Liver (tissue), 6 donors: ENCODE measurements at regions not wholly inside any gene's neighbourhood (a gene's known extent, or its start where the extent isn't known, plus 50 kb on each side); places are given as distances from the start of the nearest gene placed in this dataset.

ENCODE experiments used
- DNase-seq: peaks from one replicate; pipeline ENCODE4 v3.0.0-alpha.2; 2017; ENCODE audit warnings: low spot score
- H3K27ac ChIP-seq, 2 donors: one replicate each; pipeline ENCODE4 v1.7.0; 2013; ENCODE audit warnings: inconsistent platforms in 2 of 2, low read length in 2 of 2, control low read depth in 1 of 2, low read depth in 1 of 2, mild to moderate bottlenecking in 1 of 2
- H3K27me3 ChIP-seq, 4 donors: one replicate each; pipeline versions ENCODE4 v1.6.1 to v1.7.0; 2013; ENCODE audit warnings: low read length in 3 of 4, inconsistent platforms in 1 of 4, mild to moderate bottlenecking in 1 of 4, moderate library complexity in 1 of 4; ENCODE audit not compliant: control insufficient read depth in 4 of 4, insufficient read depth in 4 of 4
- H3K36me3 ChIP-seq, 4 donors: one replicate each; pipeline versions ENCODE4 v1.6.1 to v1.7.0; 2013; ENCODE audit warnings: low read length in 3 of 4, mild to moderate bottlenecking in 3 of 4, low read depth in 1 of 4, moderate library complexity in 1 of 4; ENCODE audit not compliant: control insufficient read depth in 4 of 4, insufficient read depth in 3 of 4
- H3K4me1 ChIP-seq, 4 donors: one replicate each; pipeline versions ENCODE4 v1.6.1 to v1.7.0; 2013; ENCODE audit warnings: low read length in 3 of 4, mild to moderate bottlenecking in 3 of 4, moderate library complexity in 1 of 4; ENCODE audit not compliant: control insufficient read depth in 4 of 4, insufficient read depth in 4 of 4
- H3K4me3 ChIP-seq, 3 donors: one replicate each; pipeline versions ENCODE4 v1.6.1 to v1.7.0; 2013; ENCODE audit warnings: low read length in 3 of 3, control low read depth in 1 of 3, low read depth in 1 of 3, mild to moderate bottlenecking in 1 of 3
- H3K9ac ChIP-seq, 2 donors: one replicate each; pipeline ENCODE4 v1.7.0; 2013; ENCODE audit warnings: low read length in 2 of 2, mild to moderate bottlenecking in 2 of 2, moderate library complexity in 2 of 2, control low read depth in 1 of 2, low read depth in 1 of 2
- H3K9me3 ChIP-seq, 4 donors: one replicate each; pipeline versions ENCODE4 v1.6.1 to v1.7.0; 2013; ENCODE audit warnings: low read length in 3 of 4; ENCODE audit not compliant: control insufficient read depth in 4 of 4
- EGR1 ChIP-seq, 2 donors: IDR thresholded peaks; 2 replicates each; pipeline ENCODE4 v1.6.1; 2016 to 2018; ENCODE audit warnings: antibody characterized with exemption in 2 of 2, low read depth in 2 of 2
- FOXA1 ChIP-seq: IDR thresholded peaks from 2 replicates; pipeline ENCODE4 v1.6.1; 2016; ENCODE audit warnings: antibody characterized with exemption
- FOXA2 ChIP-seq: IDR thresholded peaks from 2 replicates; pipeline ENCODE4 v1.6.1; 2016; ENCODE audit warnings: antibody characterized with exemption
- GABPA ChIP-seq, 2 donors: IDR thresholded peaks in 1 of 2; conservative IDR thresholded peaks in 1 of 2; 2 replicates each; pipeline ENCODE4 v1.6.1; 2016; ENCODE audit warnings: antibody characterized with exemption in 2 of 2, mild to moderate bottlenecking in 1 of 2, moderate library complexity in 1 of 2
- HNF4A ChIP-seq, 2 donors: conservative IDR thresholded peaks; 2 replicates each; pipeline ENCODE4 v1.6.1; 2016; ENCODE audit warnings: antibody characterized with exemption in 2 of 2, mild to moderate bottlenecking in 2 of 2
- HNF4G ChIP-seq: IDR thresholded peaks from 2 replicates; pipeline ENCODE4 v1.6.1; 2016; ENCODE audit warnings: antibody characterized with exemption
- JUND ChIP-seq, 2 donors: IDR thresholded peaks; 2 replicates each; pipeline ENCODE4 v1.6.1; 2016; ENCODE audit warnings: antibody characterized with exemption in 2 of 2
- NR2F2 ChIP-seq: IDR thresholded peaks from 2 replicates; pipeline ENCODE4 v1.6.1; 2016; ENCODE audit warnings: antibody characterized with exemption
- RAD21 ChIP-seq, 2 donors: IDR thresholded peaks; 2 replicates each; pipeline ENCODE4 v1.6.1; 2016; ENCODE audit warnings: antibody characterized with exemption in 2 of 2, mild to moderate bottlenecking in 2 of 2
- RXRA ChIP-seq, 2 donors: IDR thresholded peaks; 2 replicates each; pipeline ENCODE4 v1.6.1; 2017 to 2018; ENCODE audit warnings: antibody characterized with exemption in 2 of 2, mild to moderate bottlenecking in 1 of 2
- SP1 ChIP-seq: IDR thresholded peaks from 2 replicates; pipeline ENCODE4 v1.6.1; 2018; ENCODE audit warnings: antibody characterized with exemption, mild to moderate bottlenecking
- TAF1 ChIP-seq: conservative IDR thresholded peaks from 2 replicates; pipeline ENCODE4 v1.6.1; 2016; ENCODE audit warnings: antibody characterized with exemption, mild to moderate bottlenecking
- YY1 ChIP-seq: IDR thresholded peaks from 2 replicates; pipeline ENCODE4 v1.6.1; 2016; ENCODE audit warnings: antibody characterized with exemption, mild to moderate bottlenecking
- TF ChIP-seq, protein P1 (sequence below): IDR thresholded peaks from 2 replicates; pipeline ENCODE4 v1.6.1; 2016; ENCODE audit warnings: antibody characterized with exemption
- TF ChIP-seq, protein P2 (sequence below): IDR thresholded peaks from 2 replicates; pipeline ENCODE4 v1.6.1; 2016; ENCODE audit warnings: antibody characterized with exemption
- TF ChIP-seq, protein P3 (sequence below): IDR thresholded peaks from 2 replicates; pipeline ENCODE4 v1.6.1; 2016; ENCODE audit warnings: antibody characterized with exemption, mild to moderate bottlenecking
- TF ChIP-seq, protein P4 (sequence below): IDR thresholded peaks from 2 replicates; pipeline ENCODE4 v1.6.1; 2016; ENCODE audit warnings: antibody characterized with exemption
- donor health status: healthy.
- donor health status: healthy.
- donor health status: healthy.

DNA sequence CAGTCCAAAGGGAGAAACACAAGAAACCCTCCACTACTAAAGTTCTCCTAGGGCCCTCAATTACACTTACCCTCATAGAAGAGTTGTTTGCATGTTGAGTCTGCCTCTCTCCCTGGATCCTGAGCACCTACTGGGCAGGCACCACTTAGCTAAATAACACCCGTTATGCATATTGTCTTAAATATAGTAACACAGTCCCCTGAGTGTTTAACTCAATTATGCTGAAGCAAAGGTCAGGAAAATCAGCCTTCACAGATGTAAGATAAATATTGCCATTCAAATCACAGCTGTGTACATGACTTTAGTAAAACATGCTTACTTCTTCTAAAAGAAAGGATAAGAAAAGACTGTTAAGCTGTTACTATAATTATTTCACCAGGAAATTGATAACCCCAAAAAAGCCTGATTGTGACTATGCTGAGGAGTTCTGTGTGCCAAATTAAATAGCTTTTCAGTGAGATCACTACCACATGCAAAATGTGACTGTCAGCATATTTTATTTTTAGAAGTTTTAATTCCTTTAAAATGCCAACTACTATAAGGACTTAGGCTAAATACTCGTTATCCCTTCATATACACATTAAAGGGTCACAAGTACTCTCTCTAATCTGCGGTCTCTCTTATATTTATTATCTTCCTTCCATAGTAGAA lies 733.9 kb upstream of the PHF14 start (continued):
- TF ChIP-seq RAD21 (IDR thresholded peaks at IDR 0.05), result no peak
- TF ChIP-seq, protein P1, sequence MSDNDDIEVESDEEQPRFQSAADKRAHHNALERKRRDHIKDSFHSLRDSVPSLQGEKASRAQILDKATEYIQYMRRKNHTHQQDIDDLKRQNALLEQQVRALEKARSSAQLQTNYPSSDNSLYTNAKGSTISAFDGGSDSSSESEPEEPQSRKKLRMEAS, result no peak
- TF ChIP-seq HNF4A (conservative IDR thresholded peaks at IDR 0.05), result no peak
- TF ChIP-seq, protein P2, sequence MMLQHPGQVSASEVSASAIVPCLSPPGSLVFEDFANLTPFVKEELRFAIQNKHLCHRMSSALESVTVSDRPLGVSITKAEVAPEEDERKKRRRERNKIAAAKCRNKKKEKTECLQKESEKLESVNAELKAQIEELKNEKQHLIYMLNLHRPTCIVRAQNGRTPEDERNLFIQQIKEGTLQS, result no peak
- no peak for TF ChIP-seq YY1
- TF ChIP-seq NR2F2, result no peak
- TF ChIP-seq, protein P3, sequence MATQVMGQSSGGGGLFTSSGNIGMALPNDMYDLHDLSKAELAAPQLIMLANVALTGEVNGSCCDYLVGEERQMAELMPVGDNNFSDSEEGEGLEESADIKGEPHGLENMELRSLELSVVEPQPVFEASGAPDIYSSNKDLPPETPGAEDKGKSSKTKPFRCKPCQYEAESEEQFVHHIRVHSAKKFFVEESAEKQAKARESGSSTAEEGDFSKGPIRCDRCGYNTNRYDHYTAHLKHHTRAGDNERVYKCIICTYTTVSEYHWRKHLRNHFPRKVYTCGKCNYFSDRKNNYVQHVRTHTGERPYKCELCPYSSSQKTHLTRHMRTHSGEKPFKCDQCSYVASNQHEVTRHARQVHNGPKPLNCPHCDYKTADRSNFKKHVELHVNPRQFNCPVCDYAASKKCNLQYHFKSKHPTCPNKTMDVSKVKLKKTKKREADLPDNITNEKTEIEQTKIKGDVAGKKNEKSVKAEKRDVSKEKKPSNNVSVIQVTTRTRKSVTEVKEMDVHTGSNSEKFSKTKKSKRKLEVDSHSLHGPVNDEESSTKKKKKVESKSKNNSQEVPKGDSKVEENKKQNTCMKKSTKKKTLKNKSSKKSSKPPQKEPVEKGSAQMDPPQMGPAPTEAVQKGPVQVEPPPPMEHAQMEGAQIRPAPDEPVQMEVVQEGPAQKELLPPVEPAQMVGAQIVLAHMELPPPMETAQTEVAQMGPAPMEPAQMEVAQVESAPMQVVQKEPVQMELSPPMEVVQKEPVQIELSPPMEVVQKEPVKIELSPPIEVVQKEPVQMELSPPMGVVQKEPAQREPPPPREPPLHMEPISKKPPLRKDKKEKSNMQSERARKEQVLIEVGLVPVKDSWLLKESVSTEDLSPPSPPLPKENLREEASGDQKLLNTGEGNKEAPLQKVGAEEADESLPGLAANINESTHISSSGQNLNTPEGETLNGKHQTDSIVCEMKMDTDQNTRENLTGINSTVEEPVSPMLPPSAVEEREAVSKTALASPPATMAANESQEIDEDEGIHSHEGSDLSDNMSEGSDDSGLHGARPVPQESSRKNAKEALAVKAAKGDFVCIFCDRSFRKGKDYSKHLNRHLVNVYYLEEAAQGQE, result no peak
- no peak for TF ChIP-seq SP1

DNA sequence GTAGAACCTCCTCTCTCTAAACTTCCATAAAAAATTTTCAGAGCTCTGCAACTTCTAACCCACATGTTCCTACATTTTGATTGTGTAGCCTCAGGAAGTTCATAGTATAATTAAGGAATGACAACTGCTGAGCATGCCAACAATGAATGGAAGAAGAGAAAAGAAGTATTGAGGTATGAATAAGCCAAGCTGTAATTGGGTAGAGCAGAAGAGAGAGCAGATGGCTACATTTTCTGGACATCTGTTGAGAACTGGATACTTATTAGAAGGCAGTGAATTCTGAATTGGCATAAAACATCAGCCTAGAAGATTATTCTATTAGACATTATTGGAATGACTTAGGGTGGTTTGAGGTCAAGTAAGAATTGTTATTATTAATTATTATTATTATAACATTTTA lies 728.3 kb upstream of the PHF14 start:
- H3K36me3 ChIP-seq, result no peaks in the 10 kb centered on the region
- no peak overlapping the region for H3K27ac ChIP-seq
- peaks cover 0 to 11% (median 1%) of the 10 kb centered on the region in 4 donors for H3K9me3 ChIP-seq
- H3K4me1 ChIP-seq, result no peaks in the 10 kb centered on the region
- H3K9ac ChIP-seq, result no peak overlapping the region
- no peak for DNase-seq
- no peak overlapping the region for H3K4me3 ChIP-seq
- TF ChIP-seq FOXA1 (no peak), EGR1 (IDR thresholded peaks at IDR 0.05; ENCODE audit: low read depth in 2 of 2) (no peak), RAD21 (IDR thresholded peaks at IDR 0.05) (no peak), HNF4A (conservative IDR thresholded peaks at IDR 0.05) (no peak), SP1 (no peak), RXRA (IDR thresholded peaks at IDR 0.05) (no peak), HNF4G (no peak), TAF1 (no peak), FOXA2 (no peak), GABPA (IDR thresholded peaks at IDR 0.05 in 1 of 2, conservative IDR thresholded peaks at IDR 0.05 in 1 of 2) (no peak), JUND (IDR thresholded peaks at IDR 0.05) (no peak)
- TF ChIP-seq, protein P4, sequence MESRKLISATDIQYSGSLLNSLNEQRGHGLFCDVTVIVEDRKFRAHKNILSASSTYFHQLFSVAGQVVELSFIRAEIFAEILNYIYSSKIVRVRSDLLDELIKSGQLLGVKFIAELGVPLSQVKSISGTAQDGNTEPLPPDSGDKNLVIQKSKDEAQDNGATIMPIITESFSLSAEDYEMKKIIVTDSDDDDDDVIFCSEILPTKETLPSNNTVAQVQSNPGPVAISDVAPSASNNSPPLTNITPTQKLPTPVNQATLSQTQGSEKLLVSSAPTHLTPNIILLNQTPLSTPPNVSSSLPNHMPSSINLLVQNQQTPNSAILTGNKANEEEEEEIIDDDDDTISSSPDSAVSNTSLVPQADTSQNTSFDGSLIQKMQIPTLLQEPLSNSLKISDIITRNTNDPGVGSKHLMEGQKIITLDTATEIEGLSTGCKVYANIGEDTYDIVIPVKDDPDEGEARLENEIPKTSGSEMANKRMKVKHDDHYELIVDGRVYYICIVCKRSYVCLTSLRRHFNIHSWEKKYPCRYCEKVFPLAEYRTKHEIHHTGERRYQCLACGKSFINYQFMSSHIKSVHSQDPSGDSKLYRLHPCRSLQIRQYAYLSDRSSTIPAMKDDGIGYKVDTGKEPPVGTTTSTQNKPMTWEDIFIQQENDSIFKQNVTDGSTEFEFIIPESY, result no peak
- TF ChIP-seq, protein P1, result no peak
- TF ChIP-seq, protein P3, result no peak
- no peaks in the 10 kb centered on the region for H3K27me3 ChIP-seq
